Esophagus muscularis mucosa (tissue), 4 donors: ENCODE measurements at regions not wholly inside any gene's neighbourhood (a gene's known extent, or its start where the extent isn't known, plus 50 kb on each side); places are given as distances from the start of the nearest gene placed in this dataset.

ENCODE experiments used
- EP300 ChIP-seq: sonication (generic); formaldehyde crosslinking; IDR thresholded peaks from one replicate; pipeline ENCODE4 v1.6.1; 2017; ENCODE audit warnings: antibody characterized with exemption
- POLR2A ChIP-seq: fragments of 450-650 bp; IDR thresholded peaks from one replicate; pipeline ENCODE4 v1.6.1; 2017; ENCODE audit warnings: antibody characterized with exemption, moderate library complexity, mild to moderate bottlenecking, low read depth
- POLR2AphosphoS5 ChIP-seq, 2 donors: sonication (generic); formaldehyde crosslinking; IDR thresholded peaks; one replicate each; pipeline ENCODE4 v1.6.1; 2017; ENCODE audit warnings: antibody characterized with exemption in 2 of 2
- TF ChIP-seq, protein P1 (sequence below), 3 experiments: fragments of 200-600 bp in 2 of 3; fragments of 450-650 bp in 1 of 3; sonication (generic) in 2 of 3; IDR thresholded peaks; one replicate each; pipeline ENCODE4 v1.5.1; 2017 to 2019; ENCODE audit warnings: antibody characterized with exemption in 3 of 3, mild to moderate bottlenecking in 2 of 3, moderate library complexity in 1 of 3

DNA sequence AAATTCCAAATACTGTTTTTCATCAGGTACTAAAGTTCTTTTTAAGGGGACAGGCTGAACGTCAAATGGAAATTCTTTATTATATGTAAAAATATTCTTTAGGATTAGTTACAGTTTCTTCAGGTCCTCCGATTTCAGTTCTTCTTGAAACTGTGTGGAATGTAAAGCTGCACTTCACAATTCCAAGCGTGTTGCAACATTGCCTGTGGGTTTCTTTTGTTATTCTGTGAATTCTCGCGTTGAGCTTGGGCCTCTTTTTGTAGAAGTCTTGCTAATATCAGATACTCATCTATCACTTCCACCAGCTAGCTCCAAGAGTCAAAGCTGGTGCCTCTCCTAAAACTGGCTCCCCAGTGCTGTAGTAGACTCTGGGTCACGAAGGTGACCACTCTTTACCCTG, 642.6 kb downstream of the METTL4 start:
- TF ChIP-seq EP300, result no peak
- TF ChIP-seq, protein P1, sequence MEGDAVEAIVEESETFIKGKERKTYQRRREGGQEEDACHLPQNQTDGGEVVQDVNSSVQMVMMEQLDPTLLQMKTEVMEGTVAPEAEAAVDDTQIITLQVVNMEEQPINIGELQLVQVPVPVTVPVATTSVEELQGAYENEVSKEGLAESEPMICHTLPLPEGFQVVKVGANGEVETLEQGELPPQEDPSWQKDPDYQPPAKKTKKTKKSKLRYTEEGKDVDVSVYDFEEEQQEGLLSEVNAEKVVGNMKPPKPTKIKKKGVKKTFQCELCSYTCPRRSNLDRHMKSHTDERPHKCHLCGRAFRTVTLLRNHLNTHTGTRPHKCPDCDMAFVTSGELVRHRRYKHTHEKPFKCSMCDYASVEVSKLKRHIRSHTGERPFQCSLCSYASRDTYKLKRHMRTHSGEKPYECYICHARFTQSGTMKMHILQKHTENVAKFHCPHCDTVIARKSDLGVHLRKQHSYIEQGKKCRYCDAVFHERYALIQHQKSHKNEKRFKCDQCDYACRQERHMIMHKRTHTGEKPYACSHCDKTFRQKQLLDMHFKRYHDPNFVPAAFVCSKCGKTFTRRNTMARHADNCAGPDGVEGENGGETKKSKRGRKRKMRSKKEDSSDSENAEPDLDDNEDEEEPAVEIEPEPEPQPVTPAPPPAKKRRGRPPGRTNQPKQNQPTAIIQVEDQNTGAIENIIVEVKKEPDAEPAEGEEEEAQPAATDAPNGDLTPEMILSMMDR (IDR thresholded peaks at IDR 0.05), result no peak
- TF ChIP-seq POLR2A, result no peak
- TF ChIP-seq POLR2AphosphoS5 (IDR thresholded peaks at IDR 0.05), result no peak
